ENCODE measurements at regions not wholly inside any gene's neighbourhood (a gene's known extent, or its start where the extent isn't known, plus 50 kb on each side); places are given as distances from the start of the nearest gene placed in this dataset.

GRCh38 chr2:128833664-128834027 lies 515.0 kb upstream of the HS6ST1 start:
- TF ChIP-seq CTCF (IDR thresholded peaks at IDR 0.05) (no peak), POLR2A (IDR thresholded peaks at IDR 0.05) (no peak)

Measured in Peyer's patch (tissue), 4 donors.